ENCODE measurements at regions not wholly inside any gene's neighbourhood (a gene's known extent, or its start where the extent isn't known, plus 50 kb on each side); places are given as distances from the start of the nearest gene placed in this dataset.
"Not testable (repeated sequence)": the region's sequence is repeated elsewhere in the genome, so short reads cannot be mapped to it uniquely, and the experiment has no call there.

DNA sequence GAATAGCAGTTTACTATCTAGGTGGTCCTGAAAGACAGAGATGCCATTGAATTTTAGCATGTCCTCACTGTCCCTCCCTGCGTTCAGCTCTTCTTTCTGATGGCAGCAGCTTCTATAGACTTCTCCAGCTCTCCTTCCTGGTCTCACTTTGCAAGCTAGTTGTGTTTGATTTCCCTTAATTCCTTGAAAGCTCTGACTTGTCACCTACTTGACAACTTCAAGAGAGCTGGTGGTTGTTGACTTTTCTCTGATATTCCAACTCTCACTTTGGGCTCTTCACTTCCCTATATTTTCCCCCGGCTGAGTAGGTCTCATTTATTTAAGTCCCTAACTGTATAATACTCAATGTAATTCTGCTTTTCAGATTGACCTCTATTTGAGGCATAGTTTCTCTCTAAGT lies 1825.0 kb upstream of the RAG2 start:
- DNase-seq (ENCODE audit: low read depth in 6 of 9, low spot score in 9 of 9): no peak
- Histone ChIP-seq H3K4me1 (ENCODE audit: control insufficient read depth in 2 of 2, insufficient read depth in 2 of 2, low read length in 2 of 2) (no peaks in the 10 kb centered on the region), H3K36me3 (ENCODE audit: control insufficient read depth in 2 of 2, insufficient read depth in 2 of 2, low read length in 1 of 2) (no peaks in the 10 kb centered on the region), H3K27me3 (ENCODE audit: control insufficient read depth in 2 of 2, insufficient read depth in 1 of 2, low read length in 1 of 2) (no peaks in the 10 kb centered on the region), H3K27ac (ENCODE audit: low read depth in 1 of 2, low read length in 1 of 2) (no peak overlapping the region), H3K4me3 (ENCODE audit: low read length in 2 of 2) (no peak overlapping the region), H3K9me3 (ENCODE audit: control insufficient read depth in 2 of 2, insufficient read depth in 1 of 2, low read length in 1 of 2) (no peaks in the 10 kb centered on the region)
- 87% methylated on average over 2 of the region's 2 CpGs for WGBS

DNA sequence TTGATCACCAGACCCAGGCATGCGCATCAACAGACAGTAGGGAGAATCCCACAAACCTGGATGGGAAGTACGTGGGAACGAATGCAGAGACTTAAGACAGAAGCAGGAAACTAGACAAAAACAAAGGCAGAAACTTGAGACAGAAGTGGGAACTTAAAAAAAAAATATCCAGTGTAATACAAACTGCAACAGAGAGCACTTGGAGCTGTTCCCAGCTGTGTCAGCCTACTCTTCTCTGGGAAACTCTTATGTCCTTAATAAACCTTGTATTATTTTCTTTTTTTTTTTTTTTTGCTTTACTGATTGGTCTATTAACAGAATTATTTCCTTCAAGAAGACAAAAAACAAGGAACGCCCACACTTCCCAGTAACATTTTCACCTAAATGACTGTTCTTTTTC lies 1818.1 kb upstream of the RAG2 start:
- Histone ChIP-seq H3K4me3 (ENCODE audit: low read length in 2 of 2) (no peak overlapping the region), H3K36me3 (ENCODE audit: control insufficient read depth in 2 of 2, insufficient read depth in 2 of 2, low read length in 1 of 2) (no peaks in the 10 kb centered on the region), H3K9me3 (ENCODE audit: control insufficient read depth in 2 of 2, insufficient read depth in 1 of 2, low read length in 1 of 2) (no peaks in the 10 kb centered on the region), H3K4me1 (ENCODE audit: control insufficient read depth in 2 of 2, insufficient read depth in 2 of 2, low read length in 2 of 2) (no peaks in the 10 kb centered on the region), H3K27me3 (ENCODE audit: control insufficient read depth in 2 of 2, insufficient read depth in 1 of 2, low read length in 1 of 2) (no peaks in the 10 kb centered on the region), H3K27ac (ENCODE audit: low read depth in 1 of 2, low read length in 1 of 2) (no peak overlapping the region)
- 80% methylated on average over 4 of the region's 4 CpGs for WGBS
- DNase-seq (ENCODE audit: low read depth in 6 of 9, low spot score in 9 of 9): no peak

DNA sequence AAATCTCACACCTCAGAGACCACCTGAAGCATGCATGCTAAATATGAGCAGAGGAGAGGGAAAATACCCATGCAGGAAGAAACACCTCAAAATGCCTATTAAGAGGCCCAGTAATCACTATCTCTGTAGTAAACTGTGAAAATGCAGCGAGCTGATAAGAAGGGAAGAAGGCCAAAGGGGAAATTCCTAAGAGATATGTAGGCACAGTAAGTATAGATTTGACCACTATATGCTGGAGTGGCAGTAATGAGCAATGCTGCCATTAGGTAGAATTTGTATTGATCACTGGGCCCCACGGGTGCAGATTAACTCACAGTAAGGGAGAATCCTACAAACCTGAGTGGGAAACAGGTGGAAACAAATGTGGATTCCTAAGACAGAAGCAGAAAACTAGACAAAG lies 1813.1 kb upstream of the RAG2 start:
- H3K36me3 ChIP-seq (ENCODE audit: control insufficient read depth in 2 of 2, insufficient read depth in 2 of 2, low read length in 1 of 2): no peaks in the 10 kb centered on the region
- H3K4me1 ChIP-seq (ENCODE audit: control insufficient read depth in 2 of 2, insufficient read depth in 2 of 2, low read length in 2 of 2): no peaks in the 10 kb centered on the region
- no peaks in the 10 kb centered on the region for H3K27me3 ChIP-seq (ENCODE audit: control insufficient read depth in 2 of 2, insufficient read depth in 1 of 2, low read length in 1 of 2)
- no peak overlapping the region for H3K4me3 ChIP-seq (ENCODE audit: low read length in 2 of 2)
- DNase-seq (ENCODE audit: low read depth in 6 of 9, low spot score in 9 of 9): no peak
- WGBS: 86% methylated on average over 2 of the region's 2 CpGs
- no peaks in the 10 kb centered on the region for H3K9me3 ChIP-seq (ENCODE audit: control insufficient read depth in 2 of 2, insufficient read depth in 1 of 2, low read length in 1 of 2)
- H3K27ac ChIP-seq (ENCODE audit: low read depth in 1 of 2, low read length in 1 of 2): no peak overlapping the region

DNA sequence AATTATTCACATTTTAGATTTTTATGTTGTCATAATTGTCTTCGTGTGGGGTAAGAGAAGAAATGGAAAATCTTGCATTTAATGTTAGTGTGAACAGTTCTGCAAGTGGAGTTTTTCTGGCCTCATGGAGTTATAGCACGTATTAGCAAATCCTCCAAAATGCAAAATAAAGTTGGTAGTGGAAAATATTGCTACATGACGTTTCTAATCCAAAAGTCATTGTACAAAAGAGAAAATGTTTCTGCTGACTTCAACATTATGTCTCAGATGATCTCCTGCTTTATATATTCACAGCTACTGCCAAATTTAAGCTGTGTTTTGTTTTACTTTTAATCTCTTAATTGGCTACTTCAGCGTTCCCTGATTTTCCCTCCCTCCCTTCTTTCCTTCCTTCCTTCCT lies 1804.0 kb upstream of the RAG2 start:
- WGBS: 91% methylated on average over 4 of the region's 4 CpGs
- Histone ChIP-seq H3K4me3 (ENCODE audit: low read length in 2 of 2) (no peak overlapping the region), H3K9me3 (ENCODE audit: control insufficient read depth in 2 of 2, insufficient read depth in 1 of 2, low read length in 1 of 2) (no peaks in the 10 kb centered on the region), H3K27ac (ENCODE audit: low read depth in 1 of 2, low read length in 1 of 2) (no peak overlapping the region), H3K4me1 (ENCODE audit: control insufficient read depth in 2 of 2, insufficient read depth in 2 of 2, low read length in 2 of 2) (no peaks in the 10 kb centered on the region), H3K27me3 (ENCODE audit: control insufficient read depth in 2 of 2, insufficient read depth in 1 of 2, low read length in 1 of 2) (no peaks in the 10 kb centered on the region), H3K36me3 (ENCODE audit: control insufficient read depth in 2 of 2, insufficient read depth in 2 of 2, low read length in 1 of 2) (no peaks in the 10 kb centered on the region)
- no peak for DNase-seq (ENCODE audit: low read depth in 6 of 9, low spot score in 9 of 9)

DNA sequence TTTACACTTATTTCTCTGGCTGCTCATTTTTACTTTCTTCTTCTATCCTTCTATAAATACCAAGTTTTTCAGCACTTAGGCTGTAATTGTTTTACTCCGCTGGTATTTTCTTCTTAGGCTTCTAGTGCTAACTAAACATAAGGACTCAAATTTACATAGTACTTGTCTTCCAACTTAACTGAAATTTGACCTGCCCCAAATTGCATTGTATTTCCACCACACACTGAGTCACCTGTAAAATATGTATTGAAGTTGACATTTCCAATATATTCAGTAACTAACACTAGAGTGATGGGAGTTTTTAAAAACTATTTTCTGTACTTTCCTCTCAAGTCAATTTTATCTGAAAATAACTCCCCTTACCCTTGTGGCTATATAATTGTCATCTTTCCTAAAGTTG lies 1794.1 kb upstream of the RAG2 start:
- no peak overlapping the region for H3K27ac ChIP-seq (ENCODE audit: low read depth in 1 of 2, low read length in 1 of 2)
- H3K27me3 ChIP-seq (ENCODE audit: control insufficient read depth in 2 of 2, insufficient read depth in 1 of 2, low read length in 1 of 2): no peaks in the 10 kb centered on the region
- 90% methylated on average over 1 of the region's 1 CpG for WGBS

DNA sequence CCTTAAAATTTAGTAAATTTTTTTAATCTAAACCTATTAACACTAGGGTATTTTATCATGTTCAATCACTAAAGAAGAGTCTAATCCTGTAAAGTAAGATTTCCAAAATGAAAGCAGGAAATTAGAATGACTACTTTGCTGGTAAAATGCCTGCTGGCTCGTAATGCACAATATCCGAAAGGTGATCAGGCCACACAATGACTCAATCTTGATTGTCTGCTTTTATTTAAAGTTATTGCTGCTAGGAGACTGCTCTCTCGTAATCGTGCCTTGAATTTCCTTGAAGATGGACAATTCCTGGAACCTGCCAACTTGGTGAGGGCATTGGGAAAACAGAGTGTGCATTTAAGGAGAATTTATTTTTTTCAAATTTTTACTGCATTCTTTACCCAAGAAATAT lies 1786.5 kb upstream of the RAG2 start:
- Histone ChIP-seq H3K27me3 (ENCODE audit: control insufficient read depth in 2 of 2, insufficient read depth in 1 of 2, low read length in 1 of 2) (no peaks in the 10 kb centered on the region), H3K4me3 (ENCODE audit: low read length in 2 of 2) (no peak overlapping the region), H3K9me3 (ENCODE audit: control insufficient read depth in 2 of 2, insufficient read depth in 1 of 2, low read length in 1 of 2) (no peaks in the 10 kb centered on the region), H3K27ac (ENCODE audit: low read depth in 1 of 2, low read length in 1 of 2) (no peak overlapping the region), H3K4me1 (ENCODE audit: control insufficient read depth in 2 of 2, insufficient read depth in 2 of 2, low read length in 2 of 2) (no peaks in the 10 kb centered on the region), H3K36me3 (ENCODE audit: control insufficient read depth in 2 of 2, insufficient read depth in 2 of 2, low read length in 1 of 2) (no peaks in the 10 kb centered on the region)
- DNase-seq (ENCODE audit: low read depth in 6 of 9, low spot score in 9 of 9): no peak
- WGBS: 90% methylated on average over 4 of the region's 4 CpGs

More for the DNA sequence above, 1794.1 kb upstream of the RAG2 start:
- Histone ChIP-seq H3K4me1 (ENCODE audit: control insufficient read depth in 2 of 2, insufficient read depth in 2 of 2, low read length in 2 of 2) (no peaks in the 10 kb centered on the region), H3K4me3 (ENCODE audit: low read length in 2 of 2) (no peak overlapping the region), H3K36me3 (ENCODE audit: control insufficient read depth in 2 of 2, insufficient read depth in 2 of 2, low read length in 1 of 2) (no peaks in the 10 kb centered on the region), H3K9me3 (ENCODE audit: control insufficient read depth in 2 of 2, insufficient read depth in 1 of 2, low read length in 1 of 2) (no peaks in the 10 kb centered on the region)
- no peak for DNase-seq (ENCODE audit: low read depth in 6 of 9, low spot score in 9 of 9)

DNA sequence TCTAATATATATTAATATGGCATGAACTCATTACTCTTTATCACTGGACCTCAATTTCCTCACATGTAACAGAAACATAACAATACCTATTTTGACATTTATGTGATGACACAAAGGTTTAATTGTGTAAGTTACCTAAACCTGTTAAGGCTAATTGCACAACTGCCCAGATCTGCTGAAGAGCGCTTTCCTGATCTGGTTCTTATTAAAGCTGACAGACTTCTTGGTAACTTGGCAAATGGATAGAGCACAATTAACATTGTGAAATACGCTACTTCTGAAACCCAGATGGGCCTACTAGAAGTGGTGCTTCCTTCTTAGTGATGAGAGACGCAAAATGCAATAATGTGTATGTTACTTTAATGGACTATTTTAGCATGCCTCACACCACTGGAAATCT lies 1767.2 kb upstream of the RAG2 start:
- 91% methylated on average over 3 of the region's 3 CpGs for WGBS
- Histone ChIP-seq H3K4me3 (ENCODE audit: low read length in 2 of 2) (no peak overlapping the region), H3K9me3 (ENCODE audit: control insufficient read depth in 2 of 2, insufficient read depth in 1 of 2, low read length in 1 of 2) (no peaks in the 10 kb centered on the region), H3K27me3 (ENCODE audit: control insufficient read depth in 2 of 2, insufficient read depth in 1 of 2, low read length in 1 of 2) (no peaks in the 10 kb centered on the region), H3K27ac (ENCODE audit: low read depth in 1 of 2, low read length in 1 of 2) (no peak overlapping the region), H3K4me1 (ENCODE audit: control insufficient read depth in 2 of 2, insufficient read depth in 2 of 2, low read length in 2 of 2) (no peaks in the 10 kb centered on the region), H3K36me3 (ENCODE audit: control insufficient read depth in 2 of 2, insufficient read depth in 2 of 2, low read length in 1 of 2) (no peaks in the 10 kb centered on the region)
- DNase-seq (ENCODE audit: low read depth in 6 of 9, low spot score in 9 of 9): no peak

DNA sequence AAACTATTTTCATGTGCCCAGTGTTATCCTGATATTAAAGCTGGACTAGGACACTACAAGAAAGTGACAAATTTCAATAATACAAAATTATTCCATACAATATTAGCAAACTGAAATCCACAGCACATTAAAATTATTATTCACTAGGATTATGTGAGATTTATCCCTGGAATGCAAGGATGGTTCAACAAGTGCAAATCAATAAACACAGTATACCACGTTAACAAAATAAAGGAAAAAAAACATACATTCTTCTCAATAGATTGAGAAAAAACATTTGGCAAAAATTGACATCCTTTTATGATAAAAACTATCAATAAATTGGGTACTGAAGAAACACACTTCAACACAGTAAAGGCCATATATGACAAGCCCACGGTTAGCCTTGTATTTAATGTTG lies 1758.2 kb upstream of the RAG2 start:
- no peaks in the 10 kb centered on the region for H3K36me3 ChIP-seq (ENCODE audit: control insufficient read depth in 2 of 2, insufficient read depth in 2 of 2, low read length in 1 of 2)
- WGBS: 88% methylated on average over 2 of the region's 2 CpGs
- DNase-seq (ENCODE audit: low read depth in 6 of 9, low spot score in 9 of 9): no peak
- no peaks in the 10 kb centered on the region for H3K4me1 ChIP-seq (ENCODE audit: control insufficient read depth in 2 of 2, insufficient read depth in 2 of 2, low read length in 2 of 2)
- no peak overlapping the region for H3K4me3 ChIP-seq (ENCODE audit: low read length in 2 of 2)
- H3K27me3 ChIP-seq (ENCODE audit: control insufficient read depth in 2 of 2, insufficient read depth in 1 of 2, low read length in 1 of 2): no peaks in the 10 kb centered on the region
- H3K27ac ChIP-seq (ENCODE audit: low read depth in 1 of 2, low read length in 1 of 2): no peak overlapping the region
- no peaks in the 10 kb centered on the region for H3K9me3 ChIP-seq (ENCODE audit: control insufficient read depth in 2 of 2, insufficient read depth in 1 of 2, low read length in 1 of 2)

DNA sequence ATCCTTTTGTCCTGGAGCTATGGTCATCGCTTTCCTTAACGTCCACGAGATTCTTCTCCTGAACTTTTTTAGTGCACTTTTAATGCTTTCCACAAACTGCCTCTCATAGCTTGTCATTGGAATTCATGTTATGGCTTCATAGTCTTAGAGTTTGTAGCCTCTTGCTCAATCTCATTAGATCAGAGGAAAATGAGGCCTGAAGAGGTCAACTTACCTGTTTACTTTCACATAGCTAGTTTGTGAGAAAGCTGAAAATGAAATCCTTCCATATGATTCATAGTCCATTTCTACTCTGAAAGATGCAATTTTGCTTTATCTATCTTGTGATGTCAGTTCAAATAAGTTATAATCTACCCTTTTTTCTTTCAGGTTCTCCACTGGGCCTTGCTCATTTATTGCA lies 1747.2 kb upstream of the RAG2 start:
- WGBS: 98% methylated on average over 3 of the region's 3 CpGs
- Histone ChIP-seq H3K27me3 (ENCODE audit: control insufficient read depth in 2 of 2, insufficient read depth in 1 of 2, low read length in 1 of 2) (no peaks in the 10 kb centered on the region), H3K4me1 (ENCODE audit: control insufficient read depth in 2 of 2, insufficient read depth in 2 of 2, low read length in 2 of 2) (no peaks in the 10 kb centered on the region), H3K27ac (ENCODE audit: low read depth in 1 of 2, low read length in 1 of 2) (no peak overlapping the region), H3K9me3 (ENCODE audit: control insufficient read depth in 2 of 2, insufficient read depth in 1 of 2, low read length in 1 of 2) (peaks cover 0 to 5% of the 10 kb centered on the region in 2 donors), H3K4me3 (ENCODE audit: low read length in 2 of 2) (no peak overlapping the region), H3K36me3 (ENCODE audit: control insufficient read depth in 2 of 2, insufficient read depth in 2 of 2, low read length in 1 of 2) (no peaks in the 10 kb centered on the region)
- no peak for DNase-seq (ENCODE audit: low read depth in 6 of 9, low spot score in 9 of 9)

DNA sequence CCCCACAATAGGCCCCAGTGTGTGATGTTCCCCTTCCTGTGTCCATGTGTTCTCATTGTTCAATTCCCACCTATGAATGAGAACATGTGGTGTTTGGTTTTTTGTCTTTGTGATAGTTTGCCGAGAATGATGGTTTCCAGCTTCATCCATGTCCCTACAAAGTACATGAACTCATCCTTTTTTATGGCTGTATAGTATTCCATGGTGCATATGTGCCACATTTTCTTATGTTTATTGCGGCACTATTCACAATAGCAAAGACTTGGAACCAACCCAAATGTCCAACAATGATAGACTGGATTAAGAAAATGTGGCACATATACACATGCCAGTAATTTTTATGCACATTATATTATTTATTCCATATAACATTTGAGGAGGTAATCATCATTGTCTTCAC lies 1743.6 kb upstream of the RAG2 start:
- H3K9me3 ChIP-seq (ENCODE audit: control insufficient read depth in 2 of 2, insufficient read depth in 1 of 2, low read length in 1 of 2); DNase-seq (ENCODE audit: low read depth in 6 of 9, low spot score in 9 of 9); H3K27me3 ChIP-seq (ENCODE audit: control insufficient read depth in 2 of 2, insufficient read depth in 1 of 2, low read length in 1 of 2); H3K4me3 ChIP-seq (ENCODE audit: low read length in 2 of 2); H3K4me1 ChIP-seq (ENCODE audit: control insufficient read depth in 2 of 2, insufficient read depth in 2 of 2, low read length in 2 of 2); H3K27ac ChIP-seq (ENCODE audit: low read depth in 1 of 2, low read length in 1 of 2); H3K36me3 ChIP-seq (ENCODE audit: control insufficient read depth in 2 of 2, insufficient read depth in 2 of 2, low read length in 1 of 2): not testable (repeated sequence)
- WGBS: 95% methylated on average over 2 of the region's 2 CpGs
